Right cardiac atrium (tissue), 5 donors: ENCODE measurements at regions not wholly inside any gene's neighbourhood (a gene's known extent, or its start where the extent isn't known, plus 50 kb on each side); places are given as distances from the start of the nearest gene placed in this dataset.
"Not testable (repeated sequence)": the region's sequence is repeated elsewhere in the genome, so short reads cannot be mapped to it uniquely, and the experiment has no call there.

Source experiments
- ATAC-seq, 2 donors: fragments of 200-7000 bp; cut with Tn5 transposase; one replicate each; pipeline versions ENCODE4 v1.8.0 to v1.9.1; 2020; ENCODE audit warnings: moderate library complexity in 2 of 2, mild to moderate bottlenecking in 1 of 2
- DNase-seq, 3 donors: peaks; one replicate each; pipeline ENCODE4 v3.0.0-alpha.2; 2020
- H3K27ac ChIP-seq: one replicate; pipeline ENCODE4 v1.5.1; 2013; ENCODE audit warnings: mild to moderate bottlenecking, low read length, control low read depth, moderate library complexity
- H3K27me3 ChIP-seq: one replicate; pipeline ENCODE4 v1.6.1; 2013; ENCODE audit not compliant: control insufficient read depth, insufficient read depth
- H3K4me1 ChIP-seq: one replicate; pipeline ENCODE4 v1.6.1; 2013; ENCODE audit warnings: low read length; ENCODE audit not compliant: control insufficient read depth, insufficient read depth
- H3K4me3 ChIP-seq: one replicate; pipeline ENCODE4 v1.5.1; 2013; ENCODE audit warnings: low read length, control low read depth
- H3K9me3 ChIP-seq: one replicate; pipeline ENCODE4 v1.6.1; 2013; ENCODE audit warnings: low read length; ENCODE audit not compliant: control insufficient read depth
- WGBS: extraction: QIAGEN DNeasy Blood & Tissue Kit; methylation state at CpG from one replicate; pipeline ENCODE4 v1.1.7; 2013; 5-methylcytosine and 5-hydroxymethylcytosine counted together
- intact Hi-C, 4 donors: fragments of 100-400 bp; cut with DNase I; formaldehyde crosslinking; loops; one replicate each; pipeline versions ENCODE4 v1.11.0 to v1.14.0; 2022 to 2023
- donor health status: healthy with polysubstance abuse.
- donor health status: DM: no; HTN: yes; CAD: no.
- donor health status: DM: no; HTN: no; CAD: no.
- donor health status: DM: no; HTN: yes; CAD: no; lungs with severe emphysema.
- donor health status: DM: yes; HTN: yes; CAD: no.

DNA sequence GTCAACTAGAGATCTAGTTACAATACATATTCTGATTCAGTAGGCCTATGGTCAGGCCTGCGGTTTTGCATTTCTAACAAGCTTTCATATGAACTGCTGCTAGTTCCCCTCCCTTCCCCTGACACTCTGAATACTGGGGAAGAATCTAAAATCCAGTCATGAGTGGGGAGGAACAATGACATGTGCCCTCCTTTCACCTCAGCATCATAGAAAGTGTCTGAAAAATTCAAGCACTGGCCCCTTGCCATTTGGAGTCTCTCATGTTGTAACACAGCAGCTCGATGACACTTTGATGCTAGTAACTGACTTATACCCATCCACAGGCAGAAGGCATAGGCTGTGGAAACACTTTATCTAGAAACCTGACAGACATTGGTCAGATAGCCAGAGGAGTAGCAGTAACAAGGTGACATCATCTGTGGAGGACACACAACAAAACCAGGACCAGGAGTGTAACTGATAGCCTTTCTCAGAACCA lies 161.9 kb upstream of the RASSF8 start:
- 42% methylated on average over 2 of the region's 2 CpGs for WGBS
- Histone ChIP-seq H3K27ac (peak overlapping the region; percentile 43), H3K4me1 (peaks cover 3% of the 10 kb centered on the region), H3K4me3 (no peak overlapping the region), H3K27me3 (no peaks in the 10 kb centered on the region), H3K9me3 (no peaks in the 10 kb centered on the region)
- intact Hi-C loops = loop anchor here in 1 of 4 donors (5.0 to 10.0 kb wide), 2 partner anchors 212 to 231 kb away; no protein-coding TSS in a partner anchor
- DNase-seq (peak in 1 of 3 donors; percentile 17), ATAC-seq (peak; percentile 91)

DNA sequence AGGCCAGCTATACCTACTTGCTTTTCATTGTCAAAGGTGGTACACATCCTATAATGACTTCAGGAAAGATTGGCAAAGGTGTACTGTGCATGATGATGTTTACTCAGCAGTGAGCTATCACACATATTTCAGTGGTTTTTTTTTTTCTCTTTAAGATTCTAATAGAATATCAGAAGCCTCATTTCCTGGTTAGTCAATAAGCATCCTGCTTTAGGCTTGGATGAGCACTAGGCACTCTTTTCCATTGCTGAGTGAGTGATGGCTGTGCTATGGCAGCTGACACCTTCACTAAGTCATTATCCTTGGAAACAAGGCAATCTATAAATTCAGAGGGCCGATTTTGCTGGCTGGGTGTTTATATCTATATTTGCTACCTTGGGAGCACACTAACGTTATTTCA lies 161.1 kb upstream of the RASSF8 start:
- no peak overlapping the region for H3K4me3 ChIP-seq
- 53% methylated on average over 2 of the region's 2 CpGs for WGBS
- no peak for ATAC-seq
- no peaks in the 10 kb centered on the region for H3K27me3 ChIP-seq
- no peak for DNase-seq
- H3K27ac ChIP-seq = no peak overlapping the region
- intact Hi-C loops = loop anchor here in 1 of 4 donors (5.0 to 10.0 kb wide), 2 partner anchors 213 to 230 kb away; no protein-coding TSS in a partner anchor
- H3K9me3 ChIP-seq = no peaks in the 10 kb centered on the region
- H3K4me1 ChIP-seq = peaks cover 3% of the 10 kb centered on the region

DNA sequence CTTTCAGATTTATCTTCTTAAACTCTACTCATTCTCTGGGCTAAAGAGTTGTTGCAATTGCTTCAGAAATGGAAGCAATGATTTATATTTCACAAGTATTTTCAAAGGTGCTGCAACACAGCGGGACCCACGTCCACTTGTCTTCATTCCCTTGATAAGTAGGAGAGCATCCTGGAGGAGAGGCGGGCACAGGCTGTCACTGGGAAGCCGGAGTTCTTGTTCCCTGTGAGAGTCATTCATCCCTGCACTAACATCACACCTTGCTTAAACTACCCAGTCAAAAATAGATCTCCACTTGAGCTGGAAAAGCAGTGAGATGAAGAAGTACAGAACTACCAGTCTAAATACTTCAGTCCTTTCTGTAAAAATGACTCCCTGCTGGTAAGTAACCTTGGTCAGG lies 160.5 kb upstream of the RASSF8 start:
- Histone ChIP-seq H3K27me3 (no peaks in the 10 kb centered on the region), H3K4me3 (no peak overlapping the region), H3K4me1 (no peaks in the 10 kb centered on the region), H3K27ac (no peak overlapping the region), H3K9me3 (no peaks in the 10 kb centered on the region)
- peak in 2 of 3 donors; percentile 19 to 51 for DNase-seq
- ATAC-seq = peak; percentile 80 to 85
- intact Hi-C loops = loop anchor here in 1 of 4 donors (5.0 to 10.0 kb wide), 2 partner anchors 213 to 229 kb away; no protein-coding TSS in a partner anchor
- 69% methylated on average over 4 of the region's 4 CpGs for WGBS

DNA sequence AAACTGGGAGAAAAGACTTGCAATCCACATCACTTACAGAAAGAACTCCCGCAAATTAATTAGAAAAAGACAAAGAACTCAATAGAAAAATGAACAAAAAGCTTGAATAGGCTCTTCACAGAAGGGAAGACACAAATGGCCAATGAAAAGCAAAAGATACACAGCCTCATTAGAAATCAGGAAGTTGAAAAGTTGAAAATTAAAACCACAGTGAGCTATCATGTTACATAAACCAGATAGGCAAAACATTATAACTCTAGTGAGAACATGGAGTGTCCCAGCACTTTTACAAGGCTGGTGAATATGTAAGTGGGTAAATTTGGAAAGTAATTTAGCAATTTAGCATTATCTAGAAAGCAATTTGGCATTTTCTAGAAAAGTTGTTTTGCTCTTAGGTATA lies 158.4 kb upstream of the RASSF8 start:
- no peak for DNase-seq
- no peak overlapping the region for H3K4me3 ChIP-seq
- intact Hi-C loops = no loop called here
- no peaks in the 10 kb centered on the region for H3K27me3 ChIP-seq
- H3K27ac ChIP-seq = no peak overlapping the region
- ATAC-seq = no peak
- 97% methylated on average over 1 of the region's 1 CpG for WGBS
- no peaks in the 10 kb centered on the region for H3K4me1 ChIP-seq
- no peaks in the 10 kb centered on the region for H3K9me3 ChIP-seq

DNA sequence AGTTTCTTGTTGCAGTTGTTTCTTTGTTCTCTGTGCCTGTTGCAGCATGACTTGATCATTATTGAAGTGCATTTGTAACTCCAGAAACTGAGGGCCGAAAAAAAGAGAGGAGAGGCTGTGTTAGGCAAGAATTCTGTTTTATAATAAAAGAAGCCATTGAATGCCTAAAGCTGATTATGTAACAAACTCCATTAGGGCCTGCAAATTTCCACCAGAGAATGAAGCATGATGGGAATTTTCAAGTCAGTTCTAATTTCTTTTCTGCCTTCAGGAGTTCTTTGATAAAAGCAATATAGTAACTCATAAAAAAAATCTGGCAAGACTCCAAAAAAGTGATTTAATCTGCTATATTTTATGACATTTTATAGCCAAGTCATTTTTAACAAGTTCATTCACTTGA lies 156.7 kb upstream of the RASSF8 start:
- H3K4me1 ChIP-seq = no peaks in the 10 kb centered on the region
- no peak overlapping the region for H3K4me3 ChIP-seq
- ATAC-seq (no peak), DNase-seq (no peak)
- H3K27ac ChIP-seq = no peak overlapping the region
- no peaks in the 10 kb centered on the region for H3K27me3 ChIP-seq
- intact Hi-C loops = no loop called here
- no peaks in the 10 kb centered on the region for H3K9me3 ChIP-seq
- 77% methylated on average over 1 of the region's 1 CpG for WGBS

DNA sequence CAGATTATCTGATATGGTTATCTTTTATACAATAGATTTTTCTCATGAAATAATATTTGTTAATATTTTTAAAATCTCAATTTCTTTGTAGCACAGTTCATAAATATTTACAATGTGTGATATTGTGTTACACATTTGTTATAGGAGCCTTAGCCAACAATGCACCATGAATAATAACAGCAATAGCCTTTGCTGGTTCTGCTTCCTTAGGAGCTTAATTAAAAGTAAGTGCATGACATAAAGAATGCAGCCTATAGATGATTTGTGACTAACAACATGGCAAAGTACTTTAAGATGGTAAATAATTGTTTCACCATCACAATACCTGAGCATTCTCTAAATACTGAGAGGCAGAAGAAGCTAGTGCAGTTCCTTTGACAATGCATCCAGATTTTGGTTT lies 156.3 kb upstream of the RASSF8 start:
- no peak overlapping the region for H3K4me3 ChIP-seq
- no peak for ATAC-seq
- no peaks in the 10 kb centered on the region for H3K27me3 ChIP-seq
- H3K27ac ChIP-seq = no peak overlapping the region
- intact Hi-C loops = no loop called here
- no peak for DNase-seq
- no peaks in the 10 kb centered on the region for H3K9me3 ChIP-seq
- H3K4me1 ChIP-seq = no peaks in the 10 kb centered on the region

DNA sequence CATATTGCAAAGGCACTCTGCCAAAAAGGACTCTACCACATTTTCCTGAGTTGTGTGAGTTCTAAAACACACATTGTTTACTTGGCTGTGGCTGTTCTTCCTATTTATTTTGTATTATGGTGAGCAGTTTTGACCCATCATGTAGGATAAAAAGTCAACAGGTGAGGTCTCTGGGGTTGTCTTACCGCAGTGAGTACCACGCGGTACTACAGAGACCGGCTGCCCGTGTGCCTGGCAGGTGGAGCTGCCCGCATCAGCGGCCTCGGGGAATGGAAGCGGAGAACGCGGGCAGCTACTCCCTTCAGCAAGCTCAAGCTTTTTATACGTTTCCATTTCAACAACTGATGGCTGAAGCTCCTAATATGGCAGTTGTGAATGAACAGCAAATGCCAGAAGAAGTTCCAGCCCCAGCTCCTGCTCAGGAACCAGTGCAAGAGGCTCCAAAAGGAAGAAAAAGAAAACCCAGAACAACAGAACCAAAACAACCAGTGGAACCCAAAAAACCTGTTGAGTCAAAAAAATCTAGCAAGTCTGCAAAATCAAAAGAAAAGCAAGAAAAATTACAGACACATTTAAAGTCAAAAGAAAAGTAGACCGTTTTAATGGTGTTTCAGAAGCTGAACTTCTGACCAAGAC lies 155.3 kb upstream of the RASSF8 start:
- 95% methylated on average over 13 of the region's 13 CpGs for whole genome bisulfite sequencing
- DNase-seq, intact Hi-C loops, H3K27ac ChIP-seq, H3K27me3 ChIP-seq, H3K4me3 ChIP-seq, ATAC-seq, H3K9me3 ChIP-seq, H3K4me1 ChIP-seq: not testable (repeated sequence)

DNA sequence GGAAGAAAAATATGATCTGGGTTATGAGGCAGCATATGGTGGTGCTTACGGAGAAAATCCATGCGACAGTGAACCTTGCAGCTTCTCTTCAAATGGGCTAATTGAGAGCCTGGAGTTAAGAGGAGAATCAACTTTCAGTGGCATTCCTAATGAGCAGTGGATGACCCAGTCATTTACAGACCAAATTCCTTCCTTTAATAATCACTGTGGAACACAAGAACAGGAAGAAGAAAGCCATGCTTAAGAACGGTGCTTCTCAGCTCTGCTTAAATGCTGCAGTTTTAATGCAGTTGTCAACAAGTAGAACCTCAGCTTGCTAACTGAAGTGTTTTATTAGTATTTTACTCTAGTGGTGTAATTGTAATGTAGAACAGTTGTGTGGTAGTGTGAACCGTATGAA lies 154.2 kb upstream of the RASSF8 start:
- WGBS = 64% methylated on average over 4 of the region's 4 CpGs

DNA sequence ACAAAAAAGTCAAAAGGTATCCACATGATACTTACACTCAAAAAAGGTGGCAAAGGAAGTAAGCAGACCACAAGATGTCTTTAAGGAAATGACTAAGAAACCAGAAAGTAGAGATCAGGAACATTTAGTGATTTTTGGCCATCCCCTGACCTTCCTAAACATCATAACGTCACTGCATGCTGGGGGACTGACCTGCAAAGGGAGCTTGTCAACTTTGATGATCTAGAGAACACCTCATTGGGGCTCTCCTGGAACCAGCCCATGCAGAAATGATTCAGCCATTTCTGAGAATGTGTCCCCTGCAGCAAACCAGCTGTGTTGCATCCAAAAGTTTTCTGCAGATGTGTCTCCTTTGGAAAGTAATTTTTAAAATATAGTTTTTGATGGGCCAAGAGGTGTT lies 152.2 kb upstream of the RASSF8 start:
- H3K27me3 ChIP-seq = no peaks in the 10 kb centered on the region
- intact Hi-C loops = no loop called here
- H3K4me1 ChIP-seq = no peaks in the 10 kb centered on the region
- ATAC-seq (no peak), DNase-seq (no peak)
- 33% methylated on average over 1 of the region's 1 CpG for WGBS
- no peak overlapping the region for H3K27ac ChIP-seq
- no peak overlapping the region for H3K4me3 ChIP-seq
- H3K9me3 ChIP-seq = no peaks in the 10 kb centered on the region

More for the DNA sequence above, 154.2 kb upstream of the RASSF8 start:
- intact Hi-C loops, H3K27ac ChIP-seq, DNase-seq, ATAC-seq, H3K4me3 ChIP-seq, H3K9me3 ChIP-seq, H3K27me3 ChIP-seq, H3K4me1 ChIP-seq: not testable (repeated sequence)

DNA sequence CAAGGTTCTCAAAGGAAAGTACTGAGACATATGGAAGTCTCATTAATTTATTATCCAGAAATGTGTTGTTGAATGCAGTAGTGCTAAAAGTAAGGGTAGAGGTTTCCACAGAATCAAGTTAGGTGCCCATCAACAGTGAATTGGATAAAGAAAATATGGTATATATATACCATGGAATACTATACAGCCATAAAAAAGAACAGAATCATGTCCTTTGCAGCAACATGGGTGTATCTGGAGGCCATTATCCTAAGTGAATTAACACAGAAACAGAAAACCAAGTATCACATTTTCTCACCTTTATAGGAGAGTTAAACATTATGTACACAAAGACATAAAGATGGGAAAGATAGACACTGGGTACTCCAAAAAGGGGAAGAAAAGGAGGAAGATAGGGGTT lies 149.9 kb upstream of the RASSF8 start:
- ATAC-seq = no peak
- intact Hi-C loops = no loop called here

DNA sequence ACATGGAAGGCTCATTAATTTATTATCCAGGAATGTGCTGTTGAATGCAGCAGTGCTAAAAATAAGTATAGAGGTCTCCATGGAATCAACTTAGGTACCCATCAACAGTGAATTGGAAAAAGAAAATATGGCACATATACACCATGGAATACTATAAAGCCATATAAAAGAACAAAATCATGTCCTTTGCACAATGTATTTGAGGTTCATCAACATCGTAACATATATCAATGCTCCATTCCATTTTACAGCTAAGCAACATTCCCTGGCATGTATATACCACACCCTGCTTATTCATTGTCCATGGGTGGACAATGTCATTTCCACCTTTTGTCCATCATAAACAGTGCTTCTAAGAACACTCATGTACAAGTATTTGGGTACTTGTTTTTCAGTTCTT lies 147.8 kb upstream of the RASSF8 start:
- Histone ChIP-seq H3K27me3 (no peaks in the 10 kb centered on the region), H3K9me3 (no peaks in the 10 kb centered on the region), H3K27ac (no peak overlapping the region), H3K4me3 (no peak overlapping the region), H3K4me1 (no peaks in the 10 kb centered on the region)
- WGBS = 89% methylated on average over 1 of the region's 1 CpG
- no peak for DNase-seq
- intact Hi-C loops = no loop called here
- no peak for ATAC-seq

More for the DNA sequence above, 149.9 kb upstream of the RASSF8 start:
- H3K4me3 ChIP-seq = no peak overlapping the region
- no peak for DNase-seq
- H3K9me3 ChIP-seq = no peaks in the 10 kb centered on the region
- H3K4me1 ChIP-seq = no peaks in the 10 kb centered on the region
- no peaks in the 10 kb centered on the region for H3K27me3 ChIP-seq
- H3K27ac ChIP-seq = no peak overlapping the region
